PC-9 (cell line): ENCODE measurements at regions not wholly inside any gene's neighbourhood (a gene's known extent, or its start where the extent isn't known, plus 50 kb on each side); places are given as distances from the start of the nearest gene placed in this dataset.

Source experiments
- BruUV-seq: library from RNA; stranded (reverse); fragments of 400-500 nt; replicated peaks from 2 replicates; lab custom pipeline; 2021; lab: Mats Ljungman, UMichigan
- CTCF ChIA-PET: fragments of 300-600 bp; sonication (Branson Sonifier 250); formaldehyde crosslinking; loops from one replicate; lab custom pipeline; 2022; ENCODE audit warnings: antibody characterized with exemption; lab: Charles Lee
- POLR2A ChIA-PET: fragments of 300-600 bp; sonication (Branson Sonifier 250); formaldehyde crosslinking; loops from one replicate; lab custom pipeline; 2022; ENCODE audit warnings: antibody characterized with exemption; ENCODE audit not compliant: unreplicated experiment; lab: Charles Lee
- DNase-seq, 2 experiments: peaks; one replicate each; pipeline versions ENCODE4 v3.0.0 to v3.0.0-alpha.2; 2015 to 2022; ENCODE audit warnings: mixed read lengths in 1 of 2
- H2AFZ ChIP-seq: fragments of 200-600 bp; sonication (generic); 2 replicates; pipeline ENCODE4 v1.8.1; 2017; ENCODE audit warnings: antibody characterized with exemption
- H3F3A ChIP-seq: fragments of 200-600 bp; sonication (generic); 2 replicates; pipeline ENCODE4 v1.8.1; 2017; ENCODE audit warnings: antibody characterized with exemption, mild to moderate bottlenecking, low read depth; ENCODE audit not compliant: insufficient read depth
- H3K27ac ChIP-seq: fragments of 200-600 bp; sonication (generic); 2 replicates; pipeline ENCODE4 v1.6.1; 2016; ENCODE audit warnings: mixed run types
- H3K27me3 ChIP-seq: fragments of 200-600 bp; sonication (generic); 2 replicates; pipeline ENCODE4 v1.6.1; 2016; ENCODE audit warnings: low read depth, mixed run types; ENCODE audit not compliant: insufficient read depth
- H3K36me3 ChIP-seq: fragments of 200-600 bp; sonication (generic); 2 replicates; pipeline ENCODE4 v1.6.1; 2016; ENCODE audit warnings: low read depth, mixed run types
- H3K4me1 ChIP-seq: fragments of 200-600 bp; sonication (generic); replicated peaks from 2 replicates; pipeline ENCODE4 v1.6.1; 2016; ENCODE audit warnings: mixed run types; ENCODE audit not compliant: insufficient read depth
- H3K4me2 ChIP-seq: fragments of 200-600 bp; sonication (generic); 2 replicates; pipeline ENCODE4 v1.6.1; 2017; ENCODE audit warnings: mixed run types
- H3K4me3 ChIP-seq: fragments of 200-600 bp; sonication (generic); 2 replicates; pipeline ENCODE4 v1.6.1; 2016; ENCODE audit warnings: mixed run types
- H3K79me2 ChIP-seq: fragments of 200-600 bp; sonication (generic); 2 replicates; pipeline ENCODE4 v1.6.1; 2017; ENCODE audit warnings: low read depth, mixed run types
- H3K9me2 ChIP-seq: fragments of 200-600 bp; sonication (generic); 2 replicates; pipeline ENCODE4 v1.8.1; 2017; ENCODE audit warnings: mild to moderate bottlenecking; ENCODE audit not compliant: insufficient read depth
- H3K9me3 ChIP-seq: fragments of 200-600 bp; sonication (generic); 2 replicates; pipeline ENCODE4 v1.8.1; 2016; ENCODE audit warnings: low read depth; ENCODE audit not compliant: insufficient read depth
- H4K20me1 ChIP-seq: fragments of 200-600 bp; sonication (generic); 2 replicates; pipeline ENCODE4 v1.8.1; 2017; ENCODE audit not compliant: insufficient read depth
- CTCF ChIP-seq: fragments of 200-600 bp; sonication (generic); conservative IDR thresholded peaks from 2 replicates; pipeline ENCODE4 v1.6.1; 2017; ENCODE audit warnings: mixed run types, antibody characterized with exemption, mild to moderate bottlenecking, moderate library complexity
- EZH2 ChIP-seq: fragments of 200-600 bp; sonication (generic); IDR thresholded peaks from 2 replicates; pipeline ENCODE4 v1.8.0; 2017; ENCODE audit warnings: antibody characterized with exemption, low read depth
- intact Hi-C: fragments of 100-400 bp; cut with micrococcal nuclease; formaldehyde crosslinking; loops from one replicate; pipeline ENCODE4 v1.10.0; 2022; ENCODE audit not compliant: unreplicated experiment

GRCh38 chr9:105141146-105141975 lies 103.1 kb upstream of the SLC44A1 start:
- no peaks in the 10 kb centered on the region for H3K27me3 ChIP-seq
- H3K36me3 ChIP-seq = no peaks in the 10 kb centered on the region
- H3K9me3 ChIP-seq = no peaks in the 10 kb centered on the region
- no peak for TF ChIP-seq EZH2
- no peak for TF ChIP-seq CTCF
- H3K4me2 ChIP-seq = no peak overlapping the region
- H3F3A ChIP-seq = peaks cover 9% of the 10 kb centered on the region; the same call in 1 of the 2 replicates
- intact Hi-C loops = no loop called here
- H3K79me2 ChIP-seq = no peaks in the 10 kb centered on the region
- no peaks in the 10 kb centered on the region for H4K20me1 ChIP-seq
- DNase-seq = no peak
- H3K4me1 ChIP-seq = peaks cover 23% of the 10 kb centered on the region
- H2AFZ ChIP-seq = no peak overlapping the region
- 0 out of 2 replicates have a peak, but pooled peaks cover 4% of the 10 kb centered on the region for H3K9me2 ChIP-seq
- no TSS peak for BruUV-seq
- H3K27ac ChIP-seq = no peak overlapping the region
- ChIA-PET POLR2A (interaction anchor here (0.9 kb wide), 1 partner anchor 10 kb away, joined by 3 read pairs; no protein-coding TSS in a partner anchor), CTCF (no interaction called here)
- H3K4me3 ChIP-seq = no peak overlapping the region

- BruUV-seq = no TSS peak
- POLR2A ChIA-PET = no interaction called here
These were observed 102.5 kb upstream of the SLC44A1 start for GRCh38 chr9:105141976-105142250.

More at GRCh38 chr9:105141976-105142250, 102.5 kb upstream of the SLC44A1 start:
- H3K4me2 ChIP-seq = no peak overlapping the region
- peaks cover 23% of the 10 kb centered on the region for H3K4me1 ChIP-seq
- H3F3A ChIP-seq = peaks cover 9% of the 10 kb centered on the region; the same call in 1 of the 2 replicates
- intact Hi-C loops = no loop called here
- H2AFZ ChIP-seq = no peak overlapping the region
- no peaks in the 10 kb centered on the region for H3K36me3 ChIP-seq
- H4K20me1 ChIP-seq = no peaks in the 10 kb centered on the region
- no peak for TF ChIP-seq CTCF
- TF ChIP-seq EZH2 = no peak
- no peaks in the 10 kb centered on the region for H3K27me3 ChIP-seq
- no peaks in the 10 kb centered on the region for H3K9me3 ChIP-seq
- H3K27ac ChIP-seq = no peak overlapping the region
- 0 out of 2 replicates have a peak, but pooled peaks cover 4% of the 10 kb centered on the region for H3K9me2 ChIP-seq
- H3K4me3 ChIP-seq = no peak overlapping the region
- CTCF ChIA-PET = no interaction called here
- H3K79me2 ChIP-seq = no peaks in the 10 kb centered on the region
- no peak for DNase-seq
